SK-N-DZ (cell line): ENCODE measurements at regions not wholly inside any gene's neighbourhood (a gene's known extent, or its start where the extent isn't known, plus 50 kb on each side); places are given as distances from the start of the nearest gene placed in this dataset.
A peak's percentile ranks its signal among the peaks of the same experiment; 100 is the strongest.

Source experiments
- DNase-seq: peaks from one replicate; pipeline ENCODE4 v3.0.0-alpha.2; 2015; ENCODE audit warnings: low spot score

GRCh38 chr6:44062771-44063560 is 64.3 kb downstream of the MRPL14 start:
- no peak for DNase-seq

GRCh38 chr6:44062105-44062770 is 65.0 kb downstream of the MRPL14 start:
- DNase-seq: no peak

GRCh38 chr6:44061375-44062104 is 65.7 kb downstream of the MRPL14 start:
- no peak for DNase-seq

GRCh38 chr6:44060612-44061374 is 66.5 kb downstream of the MRPL14 start:
- no peak for DNase-seq

- DNase-seq: no peak
These were observed 67.6 kb downstream of the MRPL14 start for GRCh38 chr6:44059359-44060346.

DNA sequence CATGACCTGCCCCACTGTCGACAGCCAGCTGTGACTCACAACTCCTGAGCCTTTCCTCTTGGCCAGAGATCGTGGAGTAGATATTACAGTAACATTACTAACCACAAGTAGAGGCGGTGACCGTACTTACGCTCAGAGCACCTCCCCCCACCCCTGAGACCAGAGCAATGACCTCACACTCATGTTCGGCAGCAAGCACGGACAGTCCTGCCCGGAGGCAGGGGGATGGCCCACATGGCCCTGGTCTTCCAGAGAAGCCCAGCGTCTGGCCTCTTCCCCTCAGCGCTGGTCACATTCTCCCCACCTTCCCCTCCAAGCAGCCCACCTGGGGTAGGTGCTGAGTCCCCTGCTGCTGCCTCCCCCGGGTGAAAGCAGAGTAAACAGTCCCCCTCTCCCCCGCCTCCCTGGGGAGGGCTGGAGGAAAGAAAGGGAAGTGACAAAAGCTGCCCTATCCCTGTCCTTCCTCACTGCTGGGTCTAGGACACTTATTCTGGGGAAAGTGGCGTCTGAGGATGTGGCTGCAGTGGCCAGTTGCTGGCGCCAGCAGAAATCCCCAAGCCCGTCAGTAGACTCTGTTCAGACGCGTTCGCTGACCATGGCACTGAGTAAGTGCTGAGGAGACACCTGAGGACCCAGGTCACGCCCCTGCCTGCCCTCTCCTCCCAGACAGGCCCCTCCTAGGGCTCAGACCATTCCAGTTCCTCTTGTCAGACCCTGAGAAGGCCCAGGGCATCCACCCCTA is 68.5 kb downstream of the MRPL14 start:
- DNase-seq: peak; percentile 69

- no peak for DNase-seq
These were observed 69.2 kb downstream of the MRPL14 start for GRCh38 chr6:44057931-44058616.

DNA sequence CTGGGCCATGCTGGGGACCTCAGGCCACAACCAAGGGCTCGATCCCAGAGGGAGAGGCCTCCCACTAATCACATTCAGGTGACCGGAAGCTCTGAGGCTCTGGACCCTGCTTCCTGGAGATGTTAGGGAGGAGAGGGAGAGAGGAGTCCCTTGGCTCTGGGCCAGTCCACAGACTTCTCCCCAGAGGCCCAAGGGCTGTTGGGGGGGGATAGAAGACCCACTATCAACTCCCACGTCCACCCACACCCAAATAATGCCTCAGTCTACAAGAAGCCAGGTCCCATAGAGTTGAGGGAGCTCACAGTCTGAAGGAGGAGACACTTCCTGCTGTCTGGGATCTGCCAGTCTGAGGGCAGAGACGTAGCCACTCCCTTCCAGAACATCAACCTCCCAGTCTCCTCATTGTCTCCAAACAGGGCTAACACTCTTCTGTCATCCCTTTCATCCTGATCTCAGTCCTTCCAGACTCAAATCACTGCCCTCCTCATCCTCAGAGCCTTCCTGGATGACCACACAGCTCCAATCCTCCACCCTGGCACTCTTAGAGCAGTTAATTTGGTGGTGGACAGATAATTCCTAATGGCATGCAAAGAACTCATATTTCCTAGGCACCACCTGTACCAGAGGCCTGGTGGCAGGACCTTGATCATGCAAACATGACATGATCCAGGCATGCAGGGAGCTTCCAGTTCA is 69.9 kb downstream of the MRPL14 start:
- no peak for DNase-seq

DNA sequence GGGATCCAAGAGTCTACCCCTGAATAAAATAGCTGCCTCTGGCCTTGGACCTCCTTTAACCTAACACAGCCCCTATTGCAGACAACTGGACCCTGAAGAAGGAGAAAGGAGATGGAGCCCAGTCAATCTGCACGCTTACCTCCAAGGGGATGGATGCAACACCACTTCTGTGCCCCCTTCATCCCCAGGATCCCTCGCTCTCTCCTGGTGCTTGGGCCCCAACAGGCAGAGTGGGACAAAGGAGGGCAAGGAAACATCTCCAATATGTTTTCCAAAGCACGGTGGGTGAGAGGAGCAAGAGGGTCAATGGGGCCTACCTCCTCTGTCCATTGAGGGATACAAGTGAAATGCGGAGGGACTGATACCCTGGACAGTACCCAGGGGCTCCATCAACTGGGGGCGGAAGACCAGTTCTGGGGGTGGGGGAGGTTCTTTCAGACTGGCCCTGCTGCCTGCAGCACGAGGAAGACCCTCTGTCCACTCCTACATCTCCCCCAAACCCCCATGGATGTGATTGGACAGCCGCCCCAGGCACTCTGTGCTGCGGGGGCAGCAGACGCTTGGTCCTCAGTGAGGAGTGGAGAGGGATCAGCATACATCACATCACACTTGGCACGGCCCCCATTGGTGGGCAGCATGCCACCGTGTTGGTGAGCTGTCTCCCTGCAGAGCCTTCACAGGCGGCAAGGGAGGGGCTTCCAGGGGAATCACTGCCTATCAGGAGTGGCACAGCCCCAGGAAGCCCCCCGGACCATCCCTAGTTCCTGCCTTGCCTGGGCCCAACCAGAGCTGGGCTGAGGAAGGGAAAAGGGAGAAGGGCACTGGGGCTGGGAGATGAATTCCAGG is 70.6 kb downstream of the MRPL14 start:
- no peak for DNase-seq

DNA sequence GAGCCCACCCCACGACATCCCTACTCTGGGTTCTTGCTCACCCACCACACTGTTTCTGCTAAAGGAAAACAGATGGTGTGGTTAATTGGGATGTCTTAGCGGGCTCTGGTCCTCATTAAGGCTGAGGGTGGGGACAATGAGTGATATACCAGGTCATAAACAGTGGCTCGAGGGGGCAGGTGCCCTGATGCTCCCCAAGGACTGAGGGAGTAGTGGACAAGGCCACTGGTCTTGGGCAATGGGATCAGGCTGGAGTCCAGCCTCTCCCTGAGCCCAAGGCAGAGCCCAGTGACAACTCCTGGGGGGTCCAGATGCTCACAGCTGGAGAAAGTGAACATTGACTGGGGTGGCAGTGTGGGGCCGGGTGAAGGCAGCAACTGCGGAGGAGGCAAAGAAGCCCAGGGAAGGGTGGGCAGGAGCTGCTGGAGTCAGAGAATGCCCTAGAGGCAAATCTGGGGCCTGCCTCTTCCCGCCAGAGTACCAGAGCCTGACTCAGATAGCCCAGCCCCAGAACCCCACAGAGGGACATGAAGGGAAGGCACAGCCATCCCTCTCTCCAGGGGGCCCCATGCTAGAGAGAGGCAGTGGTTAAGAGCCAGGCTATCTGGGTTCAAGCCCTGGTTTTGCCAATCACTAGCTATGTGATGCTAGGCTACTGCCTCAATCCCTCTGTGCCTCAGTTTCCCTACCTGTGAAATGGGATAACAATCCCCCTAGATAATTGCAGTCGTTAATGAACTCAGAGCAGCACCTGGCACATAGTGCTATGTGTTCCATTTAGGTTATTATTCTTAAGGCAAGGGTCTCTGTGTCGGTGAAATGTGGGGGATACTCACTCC is 72.3 kb downstream of the MRPL14 start:
- peak; percentile 62 for DNase-seq

GRCh38 chr6:44053760-44054556 is 73.3 kb downstream of the MRPL14 start:
- no peak for DNase-seq

DNA sequence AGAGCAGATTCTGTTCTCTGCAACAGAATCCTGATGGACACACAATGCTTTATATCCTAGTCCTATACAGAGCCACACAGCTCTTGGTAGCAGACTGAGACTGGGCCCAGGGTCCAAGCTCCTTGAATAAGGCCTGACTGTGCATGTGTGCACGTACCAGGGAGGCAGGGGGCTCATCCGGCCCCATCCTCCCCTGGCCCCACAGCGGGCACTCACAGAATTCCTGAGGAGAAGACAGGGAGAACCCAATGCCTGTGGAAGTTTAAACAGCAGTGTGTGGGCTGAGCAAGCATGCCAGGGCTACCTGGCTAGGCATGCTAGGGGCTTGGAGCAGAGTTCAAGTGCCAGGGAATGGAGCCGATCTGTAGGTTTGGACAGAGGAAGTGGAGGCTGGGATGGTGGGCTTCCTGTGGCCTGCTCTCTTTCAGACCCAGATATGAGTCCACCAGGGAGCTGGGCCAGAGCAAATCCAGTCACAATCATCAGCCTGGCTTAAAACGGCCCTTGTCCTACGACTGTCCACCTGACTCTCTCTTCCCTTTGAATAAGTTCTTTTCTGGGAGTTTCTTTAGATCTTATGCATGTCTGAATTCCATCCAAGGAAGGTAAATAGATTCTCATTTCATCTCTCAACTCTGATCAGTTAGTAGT is 74.0 kb downstream of the MRPL14 start:
- DNase-seq: no peak

- peak; percentile 59 for DNase-seq
These were observed 74.7 kb downstream of the MRPL14 start for GRCh38 chr6:44052419-44053023.

- DNase-seq: no peak
These were observed 75.7 kb downstream of the MRPL14 start for GRCh38 chr6:44051515-44051914.
